HUES64 (cell line): ENCODE measurements at regions not wholly inside any gene's neighbourhood (a gene's known extent, or its start where the extent isn't known, plus 50 kb on each side); places are given as distances from the start of the nearest gene placed in this dataset.
"Not testable (repeated sequence)": the region's sequence is repeated elsewhere in the genome, so short reads cannot be mapped to it uniquely, and the experiment has no call there.

ENCODE experiments used
- H3K27ac ChIP-seq: 2 replicates; pipeline ENCODE4 v1.7.0; 2013; ENCODE audit warnings: low read depth, low read length, inconsistent platforms
- H3K27me3 ChIP-seq: 2 replicates; pipeline ENCODE4 v1.6.1; 2013; ENCODE audit warnings: mild to moderate bottlenecking, low read length; ENCODE audit not compliant: insufficient read depth
- H3K36me3 ChIP-seq: 2 replicates; pipeline ENCODE4 v1.6.1; 2013; ENCODE audit warnings: mild to moderate bottlenecking, low read length; ENCODE audit not compliant: insufficient read depth
- H3K4me1 ChIP-seq: 2 replicates; pipeline ENCODE4 v1.6.1; 2013; ENCODE audit warnings: mild to moderate bottlenecking, low read length, moderate library complexity; ENCODE audit not compliant: insufficient read depth
- H3K4me3 ChIP-seq: 2 replicates; pipeline ENCODE4 v1.5.1; 2013; ENCODE audit warnings: mild to moderate bottlenecking, low read length, moderate library complexity
- H3K9ac ChIP-seq: 2 replicates; pipeline ENCODE4 v1.6.1; 2013; ENCODE audit warnings: mild to moderate bottlenecking, low read depth, low read length
- H3K9me3 ChIP-seq: 2 replicates; pipeline ENCODE4 v1.6.1; 2013; ENCODE audit warnings: low read depth, low read length; ENCODE audit not compliant: insufficient read depth
- whole genome bisulfite sequencing: fragments of 150-250, 120-280 bp; methylation state at CpG from one replicate; pipeline ENCODE4 v1.1.7; 2013; ENCODE audit warnings: missing lambda C conversion rate; 5-methylcytosine and 5-hydroxymethylcytosine counted together

- Histone ChIP-seq H3K27me3 (no peaks in the 10 kb centered on the region), H3K36me3 (no peaks in the 10 kb centered on the region), H3K4me3 (no peak overlapping the region), H3K27ac (no peak overlapping the region), H3K9ac (no peak overlapping the region), H3K9me3 (no peaks in the 10 kb centered on the region), H3K4me1 (peaks cover 9% of the 10 kb centered on the region)
- WGBS, result 79% methylated on average over 3 of the region's 3 CpGs
Observed at GRCh38 chr17:51422634-51423033, 162.3 kb downstream of the UTP18 start.

- no peaks in the 10 kb centered on the region for H3K9me3 ChIP-seq
- 92% methylated on average over 3 of the region's 3 CpGs for WGBS
- no peaks in the 10 kb centered on the region for H3K27me3 ChIP-seq
- no peaks in the 10 kb centered on the region for H3K36me3 ChIP-seq
- H3K9ac ChIP-seq, result no peak overlapping the region
- H3K4me1 ChIP-seq, result peaks cover 2% of the 10 kb centered on the region
- no peak overlapping the region for H3K4me3 ChIP-seq
- no peak overlapping the region for H3K27ac ChIP-seq
Observed at GRCh38 chr17:51423421-51424160, 163.2 kb downstream of the UTP18 start.

- Histone ChIP-seq H3K9ac (no peak overlapping the region), H3K4me1 (no peaks in the 10 kb centered on the region), H3K27me3 (no peaks in the 10 kb centered on the region), H3K9me3 (peaks cover 6% of the 10 kb centered on the region), H3K36me3 (no peaks in the 10 kb centered on the region), H3K4me3 (no peak overlapping the region), H3K27ac (no peak overlapping the region)
- 90% methylated on average over 1 of the region's 1 CpG for WGBS
Observed at GRCh38 chr17:51425773-51426172, 165.4 kb downstream of the UTP18 start.

GRCh38 chr17:51427323-51427811 is 167.0 kb downstream of the UTP18 start:
- Histone ChIP-seq H3K9ac (no peak overlapping the region), H3K27me3 (no peaks in the 10 kb centered on the region), H3K27ac (no peak overlapping the region), H3K4me3 (no peak overlapping the region), H3K9me3 (peaks cover 10% of the 10 kb centered on the region), H3K4me1 (no peaks in the 10 kb centered on the region), H3K36me3 (no peaks in the 10 kb centered on the region)
- 90% methylated on average over 7 of the region's 7 CpGs for WGBS

GRCh38 chr17:51427856-51428255 is 167.5 kb downstream of the UTP18 start:
- 86% methylated on average over 4 of the region's 4 CpGs for WGBS
- no peak overlapping the region for H3K27ac ChIP-seq

GRCh38 chr17:51428668-51429495 is 168.5 kb downstream of the UTP18 start:
- WGBS, result 93% methylated on average over 8 of the region's 8 CpGs
- no peaks in the 10 kb centered on the region for H3K4me1 ChIP-seq
- H3K36me3 ChIP-seq, result no peaks in the 10 kb centered on the region
- no peak overlapping the region for H3K4me3 ChIP-seq
- H3K27ac ChIP-seq, result no peak overlapping the region
- peaks cover 10% of the 10 kb centered on the region for H3K9me3 ChIP-seq
- no peaks in the 10 kb centered on the region for H3K27me3 ChIP-seq
- no peak overlapping the region for H3K9ac ChIP-seq

More at GRCh38 chr17:51427856-51428255, 167.5 kb downstream of the UTP18 start:
- Histone ChIP-seq H3K4me1 (no peaks in the 10 kb centered on the region), H3K4me3 (no peak overlapping the region), H3K36me3 (no peaks in the 10 kb centered on the region), H3K9ac (no peak overlapping the region), H3K27me3 (no peaks in the 10 kb centered on the region), H3K9me3 (peaks cover 10% of the 10 kb centered on the region)

- not testable (repeated sequence) for H3K27me3 ChIP-seq, H3K36me3 ChIP-seq, H3K4me3 ChIP-seq, H3K9ac ChIP-seq, H3K27ac ChIP-seq, H3K4me1 ChIP-seq
- WGBS, result 79% methylated on average over 2 of the region's 3 CpGs
- H3K9me3 ChIP-seq, result peaks cover 10% of the 10 kb centered on the region
Observed at GRCh38 chr17:51429938-51430337, 169.6 kb downstream of the UTP18 start.

- peaks cover 10% of the 10 kb centered on the region for H3K9me3 ChIP-seq
- no peak overlapping the region for H3K4me3 ChIP-seq
- no peaks in the 10 kb centered on the region for H3K27me3 ChIP-seq
- H3K9ac ChIP-seq, result no peak overlapping the region
- H3K27ac ChIP-seq, result no peak overlapping the region
- 95% methylated on average over 2 of the region's 5 CpGs for WGBS
- no peaks in the 10 kb centered on the region for H3K36me3 ChIP-seq
- H3K4me1 ChIP-seq, result peaks cover 4% of the 10 kb centered on the region; the same call in 1 of the 2 replicates
Observed at GRCh38 chr17:51430591-51430990, 170.2 kb downstream of the UTP18 start.

GRCh38 chr17:51434434-51435170 is 174.3 kb downstream of the UTP18 start:
- Histone ChIP-seq H3K9ac (no peak overlapping the region), H3K4me1 (peaks cover 9% of the 10 kb centered on the region; the same call in 1 of the 2 replicates), H3K4me3 (no peak overlapping the region), H3K27ac (no peak overlapping the region), H3K27me3 (no peaks in the 10 kb centered on the region), H3K9me3 (peaks cover 10% of the 10 kb centered on the region), H3K36me3 (no peaks in the 10 kb centered on the region)
- WGBS, result 82% methylated on average over 6 of the region's 7 CpGs

- Histone ChIP-seq H3K4me1 (peaks cover 9% of the 10 kb centered on the region; the same call in 1 of the 2 replicates), H3K27ac (no peak overlapping the region), H3K9me3 (peaks cover 9% of the 10 kb centered on the region), H3K4me3 (no peak overlapping the region), H3K9ac (no peak overlapping the region), H3K36me3 (no peaks in the 10 kb centered on the region), H3K27me3 (no peaks in the 10 kb centered on the region)
- 94% methylated on average over 3 of the region's 3 CpGs for WGBS
Observed at GRCh38 chr17:51435171-51435552, 174.8 kb downstream of the UTP18 start.

GRCh38 chr17:51435641-51436091 is 175.3 kb downstream of the UTP18 start:
- H3K4me3 ChIP-seq, result no peak overlapping the region
- no peak overlapping the region for H3K27ac ChIP-seq
- WGBS, result 47% methylated on average over 5 of the region's 5 CpGs

More at GRCh38 chr17:51435641-51436091, 175.3 kb downstream of the UTP18 start:
- H3K9me3 ChIP-seq, result peaks cover 8% of the 10 kb centered on the region
- no peak overlapping the region for H3K9ac ChIP-seq
- H3K27me3 ChIP-seq, result no peaks in the 10 kb centered on the region
- H3K36me3 ChIP-seq, result no peaks in the 10 kb centered on the region
- H3K4me1 ChIP-seq, result peaks cover 9% of the 10 kb centered on the region; the same call in 1 of the 2 replicates
